NOMO-1 treated with DMSO at 0.1 percent for 48 hours (cell line): ENCODE measurements at regions not wholly inside any gene's neighbourhood (a gene's known extent, or its start where the extent isn't known, plus 50 kb on each side); places are given as distances from the start of the nearest gene placed in this dataset.

ENCODE experiments used
- DNase-seq: peaks from one replicate; lab custom pipeline; 2025; ENCODE audit not compliant: unreplicated experiment; lab: John Stamatoyannopoulos, UW

GRCh38 chr14:80146941-80147340, 64.4 kb downstream of the DIO2 start:
- no peak for DNase-seq

GRCh38 chr14:80136358-80136757, 74.9 kb downstream of the DIO2 start:
- DNase-seq = no peak

- DNase-seq = no peak
Observed at GRCh38 chr14:80135305-80136088, 75.8 kb downstream of the DIO2 start.

GRCh38 chr14:80134321-80134720, 77.0 kb downstream of the DIO2 start:
- no peak for DNase-seq

- no peak for DNase-seq
Observed at GRCh38 chr14:80133457-80133856, 77.8 kb downstream of the DIO2 start.

- no peak for DNase-seq
Observed at GRCh38 chr14:80127466-80127865, 83.8 kb downstream of the DIO2 start.

GRCh38 chr14:80124794-80125193, 86.5 kb downstream of the DIO2 start:
- DNase-seq = no peak

- no peak for DNase-seq
Observed at GRCh38 chr14:80117876-80118275, 93.4 kb downstream of the DIO2 start.

- DNase-seq = no peak
Observed at GRCh38 chr14:80116157-80116556, 95.1 kb downstream of the DIO2 start.

GRCh38 chr14:80110721-80111120, 100.6 kb downstream of the DIO2 start:
- no peak for DNase-seq

- DNase-seq = no peak
Observed at GRCh38 chr14:80109055-80109454, 102.2 kb downstream of the DIO2 start.

GRCh38 chr14:80108430-80108829, 102.9 kb downstream of the DIO2 start:
- DNase-seq = no peak

GRCh38 chr14:80105488-80105994, 105.8 kb downstream of the DIO2 start:
- DNase-seq = no peak

GRCh38 chr14:80101835-80102234, 109.5 kb downstream of the DIO2 start:
- DNase-seq = no peak

- DNase-seq = no peak
Observed at GRCh38 chr14:80100681-80101080, 110.6 kb downstream of the DIO2 start.

- no peak for DNase-seq
Observed at GRCh38 chr14:80095623-80096022, 115.7 kb downstream of the DIO2 start.

GRCh38 chr14:80087411-80087810, 123.9 kb downstream of the DIO2 start:
- DNase-seq = no peak

GRCh38 chr14:80084196-80084595, 127.1 kb downstream of the DIO2 start:
- no peak for DNase-seq

GRCh38 chr14:80080601-80081000, 130.7 kb downstream of the DIO2 start:
- DNase-seq = no peak

- DNase-seq = no peak
Observed at GRCh38 chr14:80078501-80078900, 132.8 kb downstream of the DIO2 start.

- DNase-seq = no peak
Observed at GRCh38 chr14:80077262-80077661, 134.0 kb downstream of the DIO2 start.

- no peak for DNase-seq
Observed at GRCh38 chr14:80074900-80075574, 136.3 kb downstream of the DIO2 start.
